AG10803 (cell line): ENCODE measurements at regions not wholly inside any gene's neighbourhood (a gene's known extent, or its start where the extent isn't known, plus 50 kb on each side); places are given as distances from the start of the nearest gene placed in this dataset.

Source experiments
- DNase-seq: peaks from one replicate; pipeline ENCODE4 v3.0.0; 2010; ENCODE audit warnings: low read depth
- H3K4me3 ChIP-seq: 2 replicates; pipeline ENCODE4 v1.5.1; 2011; ENCODE audit warnings: mild to moderate bottlenecking, low read length, control low read depth
- CTCF ChIP-seq: conservative IDR thresholded peaks from 2 replicates; pipeline ENCODE4 v1.5.1; 2011; ENCODE audit warnings: mild to moderate bottlenecking, low read length, control low read depth, inconsistent platforms

- H3K4me3 ChIP-seq: no peak overlapping the region
- no peak for TF ChIP-seq CTCF
- DNase-seq: no peak
Measured at GRCh38 chr13:30053939-30054338, 203.5 kb upstream of the UBL3 start.

- TF ChIP-seq CTCF: no peak
- no peak for DNase-seq
- H3K4me3 ChIP-seq: no peak overlapping the region
Measured at GRCh38 chr13:30052120-30052519, 201.7 kb upstream of the UBL3 start.

GRCh38 chr13:30051531-30052060 is 201.2 kb upstream of the UBL3 start:
- no peak for TF ChIP-seq CTCF
- DNase-seq: no peak
- H3K4me3 ChIP-seq: no peak overlapping the region

- no peak for DNase-seq
- H3K4me3 ChIP-seq: no peak overlapping the region
- TF ChIP-seq CTCF: no peak
Measured at GRCh38 chr13:30049692-30050091, 199.3 kb upstream of the UBL3 start.

DNA sequence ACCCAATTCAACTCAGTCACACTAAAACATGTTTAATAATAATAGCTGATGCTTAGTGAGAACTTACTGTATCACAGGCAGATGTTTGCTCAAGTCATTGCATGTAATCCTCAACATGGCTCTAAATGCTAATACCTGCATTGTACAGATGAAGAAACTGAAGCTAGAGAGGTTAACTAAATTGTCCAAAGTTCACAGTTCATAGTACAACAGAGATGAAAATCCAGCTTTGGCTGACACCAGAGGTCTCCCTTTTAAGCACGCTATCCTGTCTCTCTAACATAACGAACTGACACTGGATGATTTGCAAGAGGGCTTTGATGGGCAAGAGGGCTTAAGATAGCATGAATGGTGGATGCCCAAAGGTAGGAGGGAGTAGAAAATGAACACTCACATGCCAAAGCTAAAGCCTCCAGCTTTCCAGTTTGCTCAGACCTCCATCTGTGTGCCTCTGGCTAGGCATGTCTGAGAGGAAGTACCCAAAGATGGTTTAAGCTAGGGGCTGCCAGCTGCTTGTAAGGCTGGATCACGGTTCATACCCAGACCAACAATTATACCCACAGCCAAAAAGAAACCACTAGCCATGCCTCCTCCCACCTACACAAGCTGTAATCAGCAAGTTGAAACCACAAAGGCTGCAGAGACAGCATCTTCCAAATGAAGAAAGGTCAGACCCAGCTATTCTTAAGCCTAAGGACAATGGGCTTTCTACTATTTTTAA is 196.9 kb upstream of the UBL3 start:
- TF ChIP-seq CTCF: no peak
- no peak for DNase-seq
- H3K4me3 ChIP-seq: no peak overlapping the region

DNA sequence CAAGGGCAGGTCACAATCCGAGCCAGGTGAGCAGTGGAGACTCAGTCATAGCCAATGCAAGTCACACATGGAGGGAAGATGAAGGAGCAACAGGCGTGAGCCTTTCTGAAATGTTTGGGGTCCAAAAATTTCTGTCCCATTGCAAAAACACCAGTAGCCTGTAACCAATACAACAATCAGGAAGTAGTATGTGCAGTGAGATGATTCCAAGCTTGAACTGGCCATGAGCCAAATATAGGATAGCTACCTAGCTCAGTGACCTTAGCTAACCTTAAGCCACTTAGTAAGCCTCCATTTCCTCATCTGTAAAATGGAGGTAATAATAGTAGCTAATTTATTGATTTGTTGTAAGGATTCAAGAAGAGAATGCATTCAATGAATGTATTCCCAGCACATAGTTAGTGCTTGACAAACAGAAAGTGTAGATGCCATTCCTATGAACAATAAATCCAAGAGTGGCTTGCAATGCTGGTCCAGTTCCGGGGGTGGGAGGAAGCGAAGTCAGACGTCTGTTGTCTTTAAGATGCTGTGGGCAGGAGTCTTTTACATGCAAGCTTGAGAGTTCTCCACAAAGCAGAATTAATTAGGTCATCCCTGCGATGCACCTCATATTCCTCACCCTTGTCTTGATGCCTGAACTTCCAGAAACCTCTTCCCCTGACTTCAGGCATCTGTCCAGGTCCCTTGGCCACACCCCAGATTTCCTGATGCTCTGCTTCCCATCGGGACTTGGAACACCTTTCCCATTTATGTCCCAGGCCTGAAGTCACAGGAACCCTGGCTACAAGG is 195.7 kb upstream of the UBL3 start:
- no peak for TF ChIP-seq CTCF
- DNase-seq: peak; percentile 81
- no peak overlapping the region for H3K4me3 ChIP-seq
